GM21723 (cell line): ENCODE measurements at regions not wholly inside any gene's neighbourhood (a gene's known extent, or its start where the extent isn't known, plus 50 kb on each side); places are given as distances from the start of the nearest gene placed in this dataset.
"Not testable (repeated sequence)": the region's sequence is repeated elsewhere in the genome, so short reads cannot be mapped to it uniquely, and the experiment has no call there.

Experiments
- ATAC-seq: cut with Tn5 transposase; IDR thresholded peaks from one replicate; pipeline ENCODE4 v1.9.1; 2021; ENCODE audit warnings: mild to moderate bottlenecking, moderate library complexity; ENCODE audit not compliant: unreplicated experiment

- no peak for ATAC-seq
Observed at GRCh38 chr1:60826320-60827094, 255.9 kb upstream of the NFIA start.

GRCh38 chr1:60825593-60825992 is 256.8 kb upstream of the NFIA start:
- no peak for ATAC-seq

GRCh38 chr1:60823151-60823550 is 259.2 kb upstream of the NFIA start:
- no peak for ATAC-seq

- no peak for ATAC-seq
Observed at GRCh38 chr1:60822252-60822651, 260.1 kb upstream of the NFIA start.

GRCh38 chr1:60821156-60821555 is 261.2 kb upstream of the NFIA start:
- ATAC-seq = no peak

- no peak for ATAC-seq
Observed at GRCh38 chr1:60818969-60819701, 263.2 kb upstream of the NFIA start.

GRCh38 chr1:60813071-60813470 is 269.3 kb upstream of the NFIA start:
- ATAC-seq = no peak

GRCh38 chr1:60809204-60809980 is 273.0 kb upstream of the NFIA start:
- no peak for ATAC-seq

GRCh38 chr1:60808676-60809075 is 273.7 kb upstream of the NFIA start:
- no peak for ATAC-seq

- no peak for ATAC-seq
Observed at GRCh38 chr1:60802884-60803283, 279.5 kb upstream of the NFIA start.

- ATAC-seq = no peak
Observed at GRCh38 chr1:60797351-60797750, 285.0 kb upstream of the NFIA start.

GRCh38 chr1:60791226-60791625 is 291.1 kb upstream of the NFIA start:
- no peak for ATAC-seq

GRCh38 chr1:60773099-60773498 is 309.3 kb upstream of the NFIA start:
- not testable (repeated sequence) for ATAC-seq

- ATAC-seq = no peak
Observed at GRCh38 chr1:60769082-60769481, 313.3 kb upstream of the NFIA start.

GRCh38 chr1:60765204-60765603 is 317.2 kb upstream of the NFIA start:
- ATAC-seq = no peak

- no peak for ATAC-seq
Observed at GRCh38 chr1:60764489-60764888, 317.9 kb upstream of the NFIA start.

- no peak for ATAC-seq
Observed at GRCh38 chr1:60763741-60764140, 318.6 kb upstream of the NFIA start.

GRCh38 chr1:60762911-60763310 is 319.4 kb upstream of the NFIA start:
- ATAC-seq = no peak

GRCh38 chr1:60762176-60762575 is 320.2 kb upstream of the NFIA start:
- no peak for ATAC-seq

GRCh38 chr1:60759291-60759690 is 323.1 kb upstream of the NFIA start:
- ATAC-seq = no peak

GRCh38 chr1:60757485-60757884 is 324.9 kb upstream of the NFIA start:
- ATAC-seq = no peak
